ENCODE measurements at regions not wholly inside any gene's neighbourhood (a gene's known extent, or its start where the extent isn't known, plus 50 kb on each side); places are given as distances from the start of the nearest gene placed in this dataset.

DNA sequence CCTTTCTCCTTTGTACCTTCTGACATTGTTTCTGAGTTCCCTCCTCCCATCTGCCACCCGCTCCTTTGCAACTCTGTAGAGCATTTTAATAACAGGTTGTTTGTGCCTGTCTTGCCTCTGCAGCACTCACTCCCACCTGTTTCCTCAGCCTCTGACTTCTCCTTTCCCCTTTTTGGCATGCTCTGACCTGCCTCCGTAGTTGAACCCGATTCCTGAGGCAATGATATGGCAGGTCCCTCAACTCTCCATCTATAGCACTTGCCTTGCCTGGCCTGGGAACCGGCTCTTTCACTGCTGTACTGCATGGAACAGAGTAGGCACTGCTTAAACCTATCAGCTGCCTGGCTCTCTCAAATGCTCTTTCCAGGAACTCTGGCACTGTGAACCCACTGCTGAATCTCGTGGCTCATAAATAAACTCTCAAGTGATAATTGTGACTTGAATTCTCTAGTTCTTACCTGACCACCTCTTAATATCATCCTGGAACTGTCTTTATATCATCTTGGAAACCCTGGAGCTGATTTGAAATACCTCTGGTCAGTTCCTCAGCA is 50.3 kb downstream of the UTRN start:
- TF ChIP-seq, protein P1, sequence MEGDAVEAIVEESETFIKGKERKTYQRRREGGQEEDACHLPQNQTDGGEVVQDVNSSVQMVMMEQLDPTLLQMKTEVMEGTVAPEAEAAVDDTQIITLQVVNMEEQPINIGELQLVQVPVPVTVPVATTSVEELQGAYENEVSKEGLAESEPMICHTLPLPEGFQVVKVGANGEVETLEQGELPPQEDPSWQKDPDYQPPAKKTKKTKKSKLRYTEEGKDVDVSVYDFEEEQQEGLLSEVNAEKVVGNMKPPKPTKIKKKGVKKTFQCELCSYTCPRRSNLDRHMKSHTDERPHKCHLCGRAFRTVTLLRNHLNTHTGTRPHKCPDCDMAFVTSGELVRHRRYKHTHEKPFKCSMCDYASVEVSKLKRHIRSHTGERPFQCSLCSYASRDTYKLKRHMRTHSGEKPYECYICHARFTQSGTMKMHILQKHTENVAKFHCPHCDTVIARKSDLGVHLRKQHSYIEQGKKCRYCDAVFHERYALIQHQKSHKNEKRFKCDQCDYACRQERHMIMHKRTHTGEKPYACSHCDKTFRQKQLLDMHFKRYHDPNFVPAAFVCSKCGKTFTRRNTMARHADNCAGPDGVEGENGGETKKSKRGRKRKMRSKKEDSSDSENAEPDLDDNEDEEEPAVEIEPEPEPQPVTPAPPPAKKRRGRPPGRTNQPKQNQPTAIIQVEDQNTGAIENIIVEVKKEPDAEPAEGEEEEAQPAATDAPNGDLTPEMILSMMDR (IDR thresholded peaks at IDR 0.05): no peak
- TF ChIP-seq POLR2A (IDR thresholded peaks at IDR 0.05) (no peak), POLR2AphosphoS5 (IDR thresholded peaks at IDR 0.05; ENCODE audit: insufficient read depth in 1 of 2, low read depth in 1 of 2) (no peak)

Data from vagina (tissue), 2 donors.